Ovary (tissue), 3 donors: ENCODE measurements at regions not wholly inside any gene's neighbourhood (a gene's known extent, or its start where the extent isn't known, plus 50 kb on each side); places are given as distances from the start of the nearest gene placed in this dataset.

Source experiments
- CTCF ChIP-seq, 3 donors: fragments of 450-650 bp in 2 of 3; fragments of 200-600 bp in 1 of 3; IDR thresholded peaks; one replicate each; pipeline versions ENCODE4 v1.5.1 to v1.8.0; 2016 to 2022; ENCODE audit warnings: antibody characterized with exemption in 3 of 3, mild to moderate bottlenecking in 1 of 3
- EP300 ChIP-seq: sonication (generic); formaldehyde crosslinking; IDR thresholded peaks from one replicate; pipeline ENCODE4 v1.6.1; 2017; ENCODE audit warnings: antibody characterized with exemption
- POLR2A ChIP-seq: fragments of 450-650 bp; IDR thresholded peaks from one replicate; pipeline ENCODE4 v1.6.1; 2017; ENCODE audit warnings: antibody characterized with exemption, mild to moderate bottlenecking, moderate library complexity
- donor health status: DM: no; HTN: no; CAD: no.

GRCh38 chr12:125221602-125222001, 156.4 kb downstream of the AACS start:
- no peak for TF ChIP-seq POLR2A
- no peak for TF ChIP-seq CTCF (IDR thresholded peaks at IDR 0.05)
- TF ChIP-seq EP300: no peak
